SK-N-SH treated with all-trans-retinoic acid at 6 μM for 48 hours (cell line): ENCODE measurements at regions not wholly inside any gene's neighbourhood (a gene's known extent, or its start where the extent isn't known, plus 50 kb on each side); places are given as distances from the start of the nearest gene placed in this dataset.

Experiments used
- ARNTL ChIP-seq: fragments of 450-650 bp; formaldehyde crosslinking; IDR thresholded peaks from 2 replicates; pipeline ENCODE4 v1.5.0; 2020; ENCODE audit warnings: low read depth, mild to moderate bottlenecking, moderate library complexity, borderline replicate concordance
- CSRNP3 ChIP-seq: fragments of 250-450 bp; sonication (Bioruptor Pico); IDR thresholded peaks from 2 replicates; pipeline ENCODE4 v1.5.1; 2021; ENCODE audit warnings: mild to moderate bottlenecking, moderate library complexity
- ESRRG ChIP-seq: fragments of 250-450 bp; sonication (Bioruptor Pico); IDR thresholded peaks from 2 replicates; pipeline ENCODE4 v1.6.1; 2021; ENCODE audit warnings: mild to moderate bottlenecking
- ISL1 ChIP-seq: fragments of 250-450 bp; sonication (Bioruptor Pico); IDR thresholded peaks from 2 replicates; pipeline ENCODE4 v2.1.2; 2022; ENCODE audit warnings: mild to moderate bottlenecking, moderate library complexity
- OSR1 ChIP-seq: fragments of 250-450 bp; sonication (Bioruptor Pico); IDR thresholded peaks from 2 replicates; pipeline ENCODE4 v1.8.0; 2022; ENCODE audit warnings: moderate library complexity, mild to moderate bottlenecking, inconsistent platforms
- PATZ1 ChIP-seq: fragments of 250-450 bp; sonication (Bioruptor Pico); IDR thresholded peaks from 2 replicates; pipeline ENCODE4 v1.8.0; 2020; ENCODE audit warnings: mild to moderate bottlenecking, moderate library complexity, borderline replicate concordance
- POU6F1 ChIP-seq: fragments of 250-450 bp; sonication (Bioruptor Pico); IDR thresholded peaks from 2 replicates; pipeline ENCODE4 v1.8.0; 2021; ENCODE audit warnings: low read depth, mild to moderate bottlenecking, moderate library complexity, borderline replicate concordance
- RARB ChIP-seq: fragments of 250-450 bp; sonication (Bioruptor Pico); IDR thresholded peaks from 2 replicates; pipeline ENCODE4 v1.8.0; 2021; ENCODE audit warnings: mild to moderate bottlenecking, moderate library complexity
- TCF4 ChIP-seq: fragments of 250-450 bp; sonication (Bioruptor Pico); IDR thresholded peaks from 2 replicates; pipeline ENCODE4 v1.8.0; 2021; ENCODE audit warnings: mild to moderate bottlenecking, moderate library complexity, borderline replicate concordance
- TSHZ2 ChIP-seq: fragments of 250-450 bp; sonication (Bioruptor Pico); IDR thresholded peaks from 2 replicates; pipeline ENCODE4 v1.5.0; 2020; ENCODE audit warnings: mild to moderate bottlenecking, moderate library complexity
- ZC3H10 ChIP-seq: fragments of 250-450 bp; sonication (Bioruptor Pico); IDR thresholded peaks from 2 replicates; pipeline ENCODE4 v1.5.1; 2021; ENCODE audit warnings: mild to moderate bottlenecking, moderate library complexity
- ZFP3 ChIP-seq: fragments of 250-450 bp; sonication (Bioruptor Pico); IDR thresholded peaks from 2 replicates; pipeline ENCODE4 v1.5.0; 2020; ENCODE audit warnings: mild to moderate bottlenecking, moderate library complexity
- ZFP30 ChIP-seq: fragments of 450-650 bp; formaldehyde crosslinking; IDR thresholded peaks from 2 replicates; pipeline ENCODE4 v1.5.0; 2022; ENCODE audit warnings: mild to moderate bottlenecking, moderate library complexity
- ZNF8 ChIP-seq: fragments of 450-650 bp; formaldehyde crosslinking; IDR thresholded peaks from 2 replicates; pipeline ENCODE4 v1.5.0; 2020; ENCODE audit warnings: mild to moderate bottlenecking, moderate library complexity

GRCh38 chr10:124240839-124241291 lies 147.5 kb upstream of the CHST15 start:
- TF ChIP-seq ESRRG, result no peak
- TF ChIP-seq ISL1, result no peak
- TF ChIP-seq ZNF8 (CRISPR knock-in tag), result no peak
- no peak for TF ChIP-seq RARB
- no peak for TF ChIP-seq CSRNP3 (CRISPR knock-in tag)
- TF ChIP-seq ZFP3, result no peak
- TF ChIP-seq ARNTL (CRISPR knock-in tag), result no peak
- no peak for TF ChIP-seq TCF4 (CRISPR knock-in tag)
- no peak for TF ChIP-seq PATZ1 (CRISPR knock-in tag)
- no peak for TF ChIP-seq ZFP30 (CRISPR knock-in tag)
- no peak for TF ChIP-seq ZC3H10 (CRISPR knock-in tag)
- TF ChIP-seq POU6F1 (CRISPR knock-in tag), result no peak
- TF ChIP-seq TSHZ2, result no peak
- no peak for TF ChIP-seq OSR1 (CRISPR knock-in tag)
